GM19025 (cell line): ENCODE measurements at regions not wholly inside any gene's neighbourhood (a gene's known extent, or its start where the extent isn't known, plus 50 kb on each side); places are given as distances from the start of the nearest gene placed in this dataset.
"Not testable (repeated sequence)": the region's sequence is repeated elsewhere in the genome, so short reads cannot be mapped to it uniquely, and the experiment has no call there.

ENCODE experiments used
- ATAC-seq: cut with Tn5 transposase; IDR thresholded peaks from one replicate; pipeline ENCODE4 v1.9.1; 2021; ENCODE audit warnings: mild to moderate bottlenecking, low read depth, moderate library complexity; ENCODE audit not compliant: unreplicated experiment

DNA sequence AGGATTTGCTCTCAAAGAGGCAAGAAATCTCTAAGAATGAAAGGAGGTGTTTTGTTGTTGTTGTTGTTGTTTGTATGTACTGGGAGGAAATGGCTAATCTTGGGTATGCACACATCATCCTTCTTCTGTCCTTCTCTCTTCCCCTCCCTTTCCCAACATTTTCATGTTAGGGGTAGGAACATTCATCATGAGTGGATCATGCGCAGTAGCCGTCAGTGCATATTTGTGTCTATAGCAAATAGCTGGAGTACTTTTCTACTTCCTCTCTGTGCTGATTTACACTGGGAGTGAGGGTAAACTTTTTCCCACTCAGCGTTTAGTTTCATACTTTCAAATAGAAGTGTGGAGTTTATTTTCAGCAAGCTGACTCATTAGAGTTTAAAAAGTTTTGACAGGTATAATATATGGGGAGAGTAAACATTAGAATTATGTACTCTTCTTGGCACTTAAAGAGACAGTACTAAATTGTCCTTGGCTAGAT lies 80.5 kb upstream of the PRKG1 start:
- ATAC-seq: no peak

- no peak for ATAC-seq
Measured at GRCh38 chr10:50997461-50997860, 76.8 kb upstream of the PRKG1 start.

DNA sequence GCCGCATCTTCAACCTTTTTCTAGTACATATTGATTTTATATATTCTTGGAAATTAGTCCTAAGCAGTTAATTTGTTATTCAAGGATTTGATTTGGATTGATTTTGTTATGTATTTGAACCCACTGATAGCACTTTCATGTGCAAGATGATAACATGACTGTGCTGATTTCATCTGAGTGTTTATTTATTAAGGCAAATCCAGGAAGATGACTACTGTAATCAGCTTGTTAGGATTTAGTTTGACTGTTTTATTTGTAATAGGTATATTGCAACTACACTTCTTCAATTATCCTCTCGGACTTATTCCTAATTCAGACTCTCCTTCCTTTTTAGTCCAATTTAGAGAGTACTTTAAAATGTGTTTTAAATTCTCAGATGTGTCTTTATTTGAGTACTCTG lies 75.1 kb upstream of the PRKG1 start:
- no peak for ATAC-seq

GRCh38 chr10:51000164-51000563 lies 74.1 kb upstream of the PRKG1 start:
- no peak for ATAC-seq

GRCh38 chr10:51000976-51001375 lies 73.3 kb upstream of the PRKG1 start:
- no peak for ATAC-seq

GRCh38 chr10:51001587-51001986 lies 72.7 kb upstream of the PRKG1 start:
- ATAC-seq: no peak

- ATAC-seq: no peak
Measured at GRCh38 chr10:51002469-51002868, 71.8 kb upstream of the PRKG1 start.

GRCh38 chr10:51004776-51005175 lies 69.5 kb upstream of the PRKG1 start:
- no peak for ATAC-seq

GRCh38 chr10:51005551-51005950 lies 68.7 kb upstream of the PRKG1 start:
- no peak for ATAC-seq

DNA sequence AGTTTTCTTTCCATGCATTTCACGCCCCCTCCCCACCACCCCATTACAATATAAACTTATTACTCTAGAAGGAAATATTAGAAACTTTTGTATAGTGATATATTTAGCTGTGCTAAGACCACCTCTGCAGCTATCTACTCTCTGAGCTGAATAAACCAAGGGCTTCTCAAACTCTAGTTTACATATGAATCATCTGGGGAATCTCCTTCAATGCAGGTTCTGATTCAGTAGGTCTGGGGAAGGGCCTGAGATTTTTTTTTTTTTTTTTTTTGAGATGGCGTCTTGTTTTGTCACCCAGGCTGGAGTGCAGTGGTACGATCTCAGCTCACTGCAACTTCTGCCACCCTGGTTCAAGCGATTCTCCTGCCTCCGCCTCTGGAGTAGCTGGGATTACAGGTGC lies 67.6 kb upstream of the PRKG1 start:
- ATAC-seq: no peak

DNA sequence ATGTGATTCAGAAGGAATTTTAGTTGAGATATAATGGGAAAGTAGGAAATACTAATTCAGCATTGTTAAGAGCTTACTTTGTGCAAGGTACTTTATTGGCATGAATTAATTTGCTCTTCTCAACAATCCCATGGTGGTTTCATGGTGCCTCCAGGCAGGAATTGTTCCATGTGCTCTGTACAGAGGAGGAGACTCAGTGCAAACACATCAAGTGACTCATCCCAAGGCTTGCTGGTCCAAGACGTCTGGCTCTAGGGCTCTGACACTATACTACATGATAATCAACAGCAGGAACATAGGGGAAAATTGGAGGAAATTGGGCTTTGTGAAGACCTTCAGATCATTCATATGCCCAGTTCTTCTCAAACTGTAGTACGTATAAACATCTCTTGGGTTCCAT lies 66.5 kb upstream of the PRKG1 start:
- no peak for ATAC-seq

DNA sequence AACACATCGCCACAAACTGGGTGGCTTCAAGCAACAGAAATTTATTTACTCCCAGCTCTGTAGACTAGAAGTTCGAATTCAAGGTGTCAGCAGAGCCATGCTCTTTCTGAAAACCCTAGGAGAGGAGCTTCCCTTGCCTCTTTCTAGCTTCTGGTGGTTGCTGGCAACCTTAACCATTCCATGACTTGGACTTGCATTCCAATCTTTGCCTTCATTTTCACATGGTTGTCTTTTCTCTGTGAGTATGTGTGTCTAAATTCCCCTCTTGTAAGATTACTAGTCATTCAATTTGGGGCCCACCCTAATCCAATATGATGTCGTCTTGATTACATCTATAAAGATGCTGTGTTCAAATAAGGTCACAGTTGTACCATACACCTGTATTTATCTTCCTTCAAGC lies 65.9 kb upstream of the PRKG1 start:
- ATAC-seq: no peak

DNA sequence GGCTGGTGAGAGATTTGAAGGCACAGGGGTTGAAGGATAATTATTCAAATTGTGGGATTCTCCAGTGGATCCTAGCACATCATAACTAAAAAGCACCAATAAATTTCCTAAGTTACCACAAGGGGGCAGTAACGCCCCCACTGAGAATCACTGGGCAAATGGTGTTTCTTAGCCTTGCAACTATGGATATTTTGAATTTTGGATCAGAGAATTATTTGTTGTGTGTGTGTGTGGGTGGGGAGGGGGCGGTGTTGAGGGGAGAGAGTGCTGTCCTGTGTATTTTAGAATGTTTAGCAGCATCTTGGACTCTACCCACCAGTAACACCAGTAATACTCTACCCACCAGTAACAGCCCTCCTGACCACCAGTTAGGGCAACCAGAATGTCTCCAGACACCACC lies 63.3 kb upstream of the PRKG1 start:
- no peak for ATAC-seq

DNA sequence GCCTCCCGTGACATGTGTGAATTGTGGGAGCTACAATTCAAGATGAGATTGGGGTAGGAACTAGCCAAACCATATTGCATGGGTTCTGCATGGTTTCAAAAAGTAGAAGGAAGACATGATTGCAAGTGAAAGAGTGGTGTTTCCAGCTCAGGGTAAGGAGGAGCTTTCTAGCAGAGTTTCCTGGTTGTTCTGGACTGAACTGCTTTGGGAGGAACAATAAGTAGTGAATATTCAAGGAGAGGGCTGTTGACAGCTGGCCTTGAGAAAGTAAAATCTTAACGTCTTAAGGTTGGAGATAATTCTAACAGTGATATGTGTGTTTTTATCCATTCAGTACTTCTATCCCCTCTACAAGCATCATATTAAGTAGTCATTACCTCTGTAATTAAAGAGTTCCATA lies 62.2 kb upstream of the PRKG1 start:
- no peak for ATAC-seq

DNA sequence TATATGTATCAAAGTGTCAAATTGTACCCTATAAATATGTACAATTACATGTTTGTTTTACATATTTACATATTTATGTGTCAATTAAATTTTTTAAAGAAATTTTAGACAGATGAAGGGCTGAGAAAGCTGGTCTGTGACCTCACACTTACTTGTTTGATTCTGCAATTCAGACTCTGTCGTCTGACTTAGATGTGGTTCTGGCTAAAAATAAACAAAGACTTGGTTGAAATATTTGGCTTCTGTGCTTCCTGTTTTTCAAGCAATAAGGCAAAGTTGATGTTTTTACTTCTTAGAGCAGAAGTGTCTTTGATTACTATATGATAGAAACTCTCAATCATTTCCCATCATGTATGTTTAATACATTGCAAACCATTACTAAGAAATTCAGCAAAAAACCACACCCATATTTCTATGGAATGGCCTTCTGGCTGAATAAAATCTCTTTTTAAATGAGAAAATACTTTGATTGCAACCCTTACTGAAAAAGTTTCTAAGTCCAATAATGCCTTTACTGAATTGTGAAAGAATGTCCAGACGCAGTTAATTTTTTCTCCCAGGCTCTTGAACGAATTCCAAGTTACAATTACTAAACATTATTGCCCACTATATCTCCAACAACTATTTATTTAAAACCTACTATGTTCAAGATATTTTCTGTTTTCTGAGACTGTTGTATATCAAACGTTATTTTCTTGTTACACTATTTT lies 59.5 kb upstream of the PRKG1 start:
- ATAC-seq: no peak

DNA sequence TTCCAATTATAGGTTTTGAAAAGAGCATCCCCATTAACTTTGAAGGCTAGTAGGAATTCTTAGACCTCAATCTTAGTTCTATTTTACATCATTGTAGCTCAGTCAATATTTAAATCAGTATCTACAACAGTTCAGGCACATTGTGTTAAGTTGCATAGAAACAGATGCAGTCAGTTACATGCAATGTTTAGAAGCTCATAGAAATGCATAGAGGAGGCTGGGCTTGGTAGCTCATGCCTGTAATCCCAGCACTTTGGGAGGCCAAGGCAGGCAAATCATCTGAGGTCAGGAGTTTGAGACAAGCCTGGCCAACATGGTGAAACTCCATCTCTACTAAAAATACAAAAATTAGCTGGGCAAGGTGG lies 58.9 kb upstream of the PRKG1 start:
- ATAC-seq: not testable (repeated sequence)

- ATAC-seq: no peak
Measured at GRCh38 chr10:51020200-51020599, 54.1 kb upstream of the PRKG1 start.

- no peak for ATAC-seq
Measured at GRCh38 chr10:51022933-51023585, 51.2 kb upstream of the PRKG1 start.

- no peak for ATAC-seq
Measured at GRCh38 chr10:51023636-51024035, 50.7 kb upstream of the PRKG1 start.
